ENCODE measurements at regions not wholly inside any gene's neighbourhood (a gene's known extent, or its start where the extent isn't known, plus 50 kb on each side); places are given as distances from the start of the nearest gene placed in this dataset.

DNA sequence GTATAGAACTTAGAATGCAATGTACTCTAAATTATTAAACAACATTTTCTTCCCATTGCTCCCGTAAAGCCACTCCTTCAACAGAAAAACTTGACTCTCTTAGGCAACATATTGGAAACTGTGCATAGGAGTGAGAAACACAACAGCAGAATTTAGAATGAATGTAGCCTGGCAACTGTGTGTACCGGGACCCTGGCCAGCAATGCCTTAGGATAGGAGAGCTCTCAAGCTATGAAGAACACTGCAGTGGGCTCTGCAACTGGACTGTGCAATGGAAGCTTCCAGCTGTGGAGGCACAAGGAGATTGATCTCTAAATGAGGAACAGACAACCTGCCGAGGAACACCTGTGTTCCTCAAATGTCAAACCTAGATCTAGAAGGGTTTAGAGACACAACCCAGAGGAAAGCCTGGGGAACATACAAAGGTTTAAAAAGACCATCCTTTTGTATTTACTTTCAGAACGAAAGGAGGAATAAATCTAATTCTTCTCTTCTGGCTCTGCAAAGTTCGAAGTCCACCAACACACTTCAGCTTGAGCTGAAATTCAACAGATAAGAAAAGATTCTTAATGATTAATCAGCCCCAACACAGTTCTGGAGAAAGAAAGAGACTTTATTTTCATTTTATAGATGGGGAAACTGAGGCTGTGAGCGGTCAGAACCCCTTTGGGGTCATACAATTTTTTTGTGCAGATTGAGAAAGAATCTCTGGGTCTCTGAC lies 51.5 kb upstream of the ARL15 start:
- TF ChIP-seq, protein P1, sequence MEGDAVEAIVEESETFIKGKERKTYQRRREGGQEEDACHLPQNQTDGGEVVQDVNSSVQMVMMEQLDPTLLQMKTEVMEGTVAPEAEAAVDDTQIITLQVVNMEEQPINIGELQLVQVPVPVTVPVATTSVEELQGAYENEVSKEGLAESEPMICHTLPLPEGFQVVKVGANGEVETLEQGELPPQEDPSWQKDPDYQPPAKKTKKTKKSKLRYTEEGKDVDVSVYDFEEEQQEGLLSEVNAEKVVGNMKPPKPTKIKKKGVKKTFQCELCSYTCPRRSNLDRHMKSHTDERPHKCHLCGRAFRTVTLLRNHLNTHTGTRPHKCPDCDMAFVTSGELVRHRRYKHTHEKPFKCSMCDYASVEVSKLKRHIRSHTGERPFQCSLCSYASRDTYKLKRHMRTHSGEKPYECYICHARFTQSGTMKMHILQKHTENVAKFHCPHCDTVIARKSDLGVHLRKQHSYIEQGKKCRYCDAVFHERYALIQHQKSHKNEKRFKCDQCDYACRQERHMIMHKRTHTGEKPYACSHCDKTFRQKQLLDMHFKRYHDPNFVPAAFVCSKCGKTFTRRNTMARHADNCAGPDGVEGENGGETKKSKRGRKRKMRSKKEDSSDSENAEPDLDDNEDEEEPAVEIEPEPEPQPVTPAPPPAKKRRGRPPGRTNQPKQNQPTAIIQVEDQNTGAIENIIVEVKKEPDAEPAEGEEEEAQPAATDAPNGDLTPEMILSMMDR (IDR thresholded peaks at IDR 0.05 in 4 of 5, conservative IDR thresholded peaks at IDR 0.05 in 1 of 5) = no peak
- TF ChIP-seq POLR2A (IDR thresholded peaks at IDR 0.05) = no peak

Data from gastrocnemius medialis (tissue), 4 donors.